GM21381 (cell line): ENCODE measurements at regions not wholly inside any gene's neighbourhood (a gene's known extent, or its start where the extent isn't known, plus 50 kb on each side); places are given as distances from the start of the nearest gene placed in this dataset.
"Not testable (repeated sequence)": the region's sequence is repeated elsewhere in the genome, so short reads cannot be mapped to it uniquely, and the experiment has no call there.

Experiments
- ATAC-seq: cut with Tn5 transposase; IDR thresholded peaks from one replicate; pipeline ENCODE4 v1.9.1; 2021; ENCODE audit warnings: mild to moderate bottlenecking, moderate library complexity; ENCODE audit not compliant: unreplicated experiment

- ATAC-seq: no peak
These were observed 198.8 kb upstream of the NOX3 start for GRCh38 chr6:155654474-155654873.

GRCh38 chr6:155648301-155648700, 192.7 kb upstream of the NOX3 start:
- no peak for ATAC-seq

- no peak for ATAC-seq
These were observed 191.7 kb upstream of the NOX3 start for GRCh38 chr6:155647354-155647753.

- no peak for ATAC-seq
These were observed 190.8 kb upstream of the NOX3 start for GRCh38 chr6:155646443-155646842.

GRCh38 chr6:155645325-155645724, 189.7 kb upstream of the NOX3 start:
- no peak for ATAC-seq

GRCh38 chr6:155641603-155642002, 186.0 kb upstream of the NOX3 start:
- ATAC-seq: no peak

GRCh38 chr6:155638200-155638599, 182.6 kb upstream of the NOX3 start:
- ATAC-seq: no peak

GRCh38 chr6:155635416-155635815, 179.8 kb upstream of the NOX3 start:
- no peak for ATAC-seq

- no peak for ATAC-seq
These were observed 174.4 kb upstream of the NOX3 start for GRCh38 chr6:155630085-155630484.

GRCh38 chr6:155629652-155630051, 174.0 kb upstream of the NOX3 start:
- ATAC-seq: no peak

- peak; percentile 75 for ATAC-seq
These were observed 172.7 kb upstream of the NOX3 start for GRCh38 chr6:155628306-155628705.

- ATAC-seq: not testable (repeated sequence)
These were observed 172.1 kb upstream of the NOX3 start for GRCh38 chr6:155627722-155628212.

- no peak for ATAC-seq
These were observed 168.0 kb upstream of the NOX3 start for GRCh38 chr6:155623450-155624178.

- ATAC-seq: no peak
These were observed 159.0 kb upstream of the NOX3 start for GRCh38 chr6:155614606-155615005.

- ATAC-seq: no peak
These were observed 156.1 kb upstream of the NOX3 start for GRCh38 chr6:155611742-155612141.

- ATAC-seq: no peak
These were observed 149.4 kb upstream of the NOX3 start for GRCh38 chr6:155604991-155605390.

- no peak for ATAC-seq
These were observed 143.9 kb upstream of the NOX3 start for GRCh38 chr6:155599561-155599960.

GRCh38 chr6:155599160-155599559, 143.5 kb upstream of the NOX3 start:
- no peak for ATAC-seq

GRCh38 chr6:155595284-155595683, 139.6 kb upstream of the NOX3 start:
- ATAC-seq: no peak

- ATAC-seq: no peak
These were observed 136.1 kb upstream of the NOX3 start for GRCh38 chr6:155591741-155592140.

GRCh38 chr6:155589190-155589589, 133.6 kb upstream of the NOX3 start:
- ATAC-seq: no peak

- ATAC-seq: no peak
These were observed 132.2 kb upstream of the NOX3 start for GRCh38 chr6:155587817-155588216.

- no peak for ATAC-seq
These were observed 130.5 kb upstream of the NOX3 start for GRCh38 chr6:155586090-155586489.
